NB4 (cell line): ENCODE measurements at regions not wholly inside any gene's neighbourhood (a gene's known extent, or its start where the extent isn't known, plus 50 kb on each side); places are given as distances from the start of the nearest gene placed in this dataset.

Source experiments
- CTCF ChIP-seq: IDR thresholded peaks from one replicate; pipeline ENCODE4 v1.5.1; 2012; ENCODE audit warnings: low read depth, low read length
- MAX ChIP-seq: IDR thresholded peaks from 2 replicates; pipeline ENCODE4 v1.6.1; 2011; ENCODE audit warnings: low read depth, low read length
- MYC ChIP-seq: IDR thresholded peaks from 2 replicates; pipeline ENCODE4 v1.6.1; 2011; ENCODE audit warnings: low read depth, low read length

GRCh38 chr14:94992046-94992445, 165.3 kb downstream of the DICER1 start:
- TF ChIP-seq CTCF (no peak), MYC (no peak), MAX (no peak)
